ENCODE measurements at regions not wholly inside any gene's neighbourhood (a gene's known extent, or its start where the extent isn't known, plus 50 kb on each side); places are given as distances from the start of the nearest gene placed in this dataset.

DNA sequence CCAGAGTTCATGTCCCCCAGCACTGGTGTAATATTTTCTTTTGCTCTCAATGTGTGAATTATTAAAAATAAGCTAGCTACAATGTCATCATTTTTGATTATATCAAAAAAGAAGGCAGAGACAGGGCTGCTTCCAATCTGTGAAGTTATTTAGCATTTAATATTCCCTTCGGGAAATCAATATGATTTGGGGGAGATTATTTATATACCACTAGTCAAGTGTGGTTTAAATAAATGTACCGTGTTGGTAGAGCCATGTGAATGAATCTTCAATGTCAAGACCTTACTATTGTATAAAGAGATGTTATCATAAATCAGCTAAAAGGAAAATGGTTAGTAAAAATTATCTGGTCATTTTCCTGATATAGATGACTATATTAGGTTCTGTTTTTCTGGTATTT is 87.4 kb upstream of the MID1 start:
- Mint-ChIP-seq H3K27me3 (no peaks in the 10 kb centered on the region), H3K4me1 (peaks cover 1% of the 10 kb centered on the region), H3K4me3 (no peak overlapping the region), H3K27ac (no peak overlapping the region), H3K36me3 (ENCODE audit: low read depth) (no peaks in the 10 kb centered on the region), H3K9me3 (no peaks in the 10 kb centered on the region)
- intact Hi-C loops (cut with micrococcal nuclease) = no loop called here
- POLR2A ChIA-PET = no interaction called here
- ATAC-seq (ENCODE audit: low read depth) (no peak), DNase-seq (no peak)
- TF ChIP-seq, protein P1, sequence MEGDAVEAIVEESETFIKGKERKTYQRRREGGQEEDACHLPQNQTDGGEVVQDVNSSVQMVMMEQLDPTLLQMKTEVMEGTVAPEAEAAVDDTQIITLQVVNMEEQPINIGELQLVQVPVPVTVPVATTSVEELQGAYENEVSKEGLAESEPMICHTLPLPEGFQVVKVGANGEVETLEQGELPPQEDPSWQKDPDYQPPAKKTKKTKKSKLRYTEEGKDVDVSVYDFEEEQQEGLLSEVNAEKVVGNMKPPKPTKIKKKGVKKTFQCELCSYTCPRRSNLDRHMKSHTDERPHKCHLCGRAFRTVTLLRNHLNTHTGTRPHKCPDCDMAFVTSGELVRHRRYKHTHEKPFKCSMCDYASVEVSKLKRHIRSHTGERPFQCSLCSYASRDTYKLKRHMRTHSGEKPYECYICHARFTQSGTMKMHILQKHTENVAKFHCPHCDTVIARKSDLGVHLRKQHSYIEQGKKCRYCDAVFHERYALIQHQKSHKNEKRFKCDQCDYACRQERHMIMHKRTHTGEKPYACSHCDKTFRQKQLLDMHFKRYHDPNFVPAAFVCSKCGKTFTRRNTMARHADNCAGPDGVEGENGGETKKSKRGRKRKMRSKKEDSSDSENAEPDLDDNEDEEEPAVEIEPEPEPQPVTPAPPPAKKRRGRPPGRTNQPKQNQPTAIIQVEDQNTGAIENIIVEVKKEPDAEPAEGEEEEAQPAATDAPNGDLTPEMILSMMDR (IDR thresholded peaks at IDR 0.05) = no peak
- CTCF ChIA-PET = no interaction called here

DNA sequence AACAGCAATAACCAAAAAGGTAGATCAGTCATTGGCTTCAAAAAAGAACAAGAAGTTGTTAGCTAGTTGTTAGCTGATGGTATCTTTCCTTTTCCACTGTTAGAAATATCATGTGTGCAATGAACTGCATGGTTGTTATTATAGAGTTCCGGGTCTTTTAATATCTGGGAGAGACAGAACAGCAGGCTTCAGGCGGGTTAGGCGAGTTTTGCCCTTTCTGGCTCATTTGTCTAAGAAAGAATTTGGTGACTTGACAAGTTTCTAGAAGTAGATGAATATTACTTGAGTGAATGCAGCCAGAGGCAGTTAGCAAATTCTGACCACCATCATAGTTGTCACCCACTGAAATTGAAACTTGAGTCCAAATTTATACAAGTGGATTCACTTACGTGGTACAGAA is 88.9 kb upstream of the MID1 start:
- no peaks in the 10 kb centered on the region for H3K27me3 Mint-ChIP-seq
- H3K4me1 Mint-ChIP-seq = peaks cover 1% of the 10 kb centered on the region
- H3K9me3 Mint-ChIP-seq = no peaks in the 10 kb centered on the region
- TF ChIP-seq, protein P1 (IDR thresholded peaks at IDR 0.05) = no peak
- H3K4me3 Mint-ChIP-seq = no peak overlapping the region
- ChIA-PET POLR2A (no interaction called here), CTCF (no interaction called here)
- no peak for DNase-seq
- ATAC-seq (ENCODE audit: low read depth) = no peak
- no peak overlapping the region for H3K27ac Mint-ChIP-seq
- no peaks in the 10 kb centered on the region for H3K36me3 Mint-ChIP-seq (ENCODE audit: low read depth)
- intact Hi-C loops (cut with micrococcal nuclease) = no loop called here

DNA sequence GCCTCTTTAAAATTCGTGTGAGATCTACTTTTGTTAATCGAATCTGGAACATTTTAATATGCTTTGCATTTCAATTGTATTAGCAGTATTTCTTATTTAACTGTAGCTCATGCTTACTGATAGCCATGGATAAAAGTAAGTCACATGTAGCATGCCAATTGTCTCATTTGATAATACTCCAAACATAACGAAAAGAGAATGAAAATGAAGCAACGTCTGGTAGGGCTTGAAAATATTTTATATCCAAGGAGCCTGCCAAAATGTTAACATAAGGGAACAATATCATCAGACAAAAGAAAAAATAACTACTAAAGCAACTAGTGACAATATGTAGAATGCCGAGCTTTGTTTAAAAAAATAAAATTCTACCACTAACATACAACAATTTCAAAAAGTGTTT is 94.1 kb upstream of the MID1 start:
- DNase-seq = no peak
- CTCF ChIA-PET = no interaction called here

DNA sequence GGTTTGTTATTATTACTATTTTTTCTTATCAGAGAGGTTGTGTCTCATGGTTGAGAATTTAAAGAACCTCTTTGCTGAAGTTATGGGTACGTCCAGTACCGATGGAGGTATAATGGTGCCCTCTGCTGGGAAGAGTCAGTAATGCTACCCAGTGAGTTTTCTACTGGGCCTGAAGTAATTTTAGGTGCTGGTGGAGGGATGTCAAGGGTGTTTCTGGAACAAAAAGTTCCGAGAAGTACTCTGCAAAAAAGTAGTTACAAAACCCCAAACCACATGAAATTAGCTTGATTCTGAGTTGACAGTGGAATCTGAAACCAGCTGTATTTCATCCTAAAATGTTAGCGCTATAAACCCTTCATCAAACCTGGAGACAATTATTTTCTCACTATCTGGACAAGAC is 102.5 kb upstream of the MID1 start:
- H3K4me1 Mint-ChIP-seq = no peaks in the 10 kb centered on the region
- CTCF ChIA-PET = interaction anchor here (1.1 to 5.0 kb wide), 5 partner anchors 9 to 536 kb away, joined by 3 to 55 read pairs (median 6); no protein-coding TSS in a partner anchor
- no peaks in the 10 kb centered on the region for H3K36me3 Mint-ChIP-seq (ENCODE audit: low read depth)
- no peaks in the 10 kb centered on the region for H3K9me3 Mint-ChIP-seq
- intact Hi-C loops (cut with micrococcal nuclease) = loop anchor here (1.0 to 2.0 kb wide), 2 partner anchors 124 to 533 kb away; no protein-coding TSS in a partner anchor
- no peaks in the 10 kb centered on the region for H3K27me3 Mint-ChIP-seq
- TF ChIP-seq, protein P1 (IDR thresholded peaks at IDR 0.05) = no peak
- ATAC-seq (ENCODE audit: low read depth) (peak; percentile 61), DNase-seq (no peak)
- POLR2A ChIA-PET = no interaction called here
- H3K27ac Mint-ChIP-seq = no peak overlapping the region
- H3K4me3 Mint-ChIP-seq = no peak overlapping the region

More for the DNA sequence above, 94.1 kb upstream of the MID1 start:
- no peaks in the 10 kb centered on the region for H3K9me3 Mint-ChIP-seq
- intact Hi-C loops (cut with micrococcal nuclease) = no loop called here
- no peaks in the 10 kb centered on the region for H3K4me1 Mint-ChIP-seq
- TF ChIP-seq, protein P1 (IDR thresholded peaks at IDR 0.05) = no peak
- H3K27me3 Mint-ChIP-seq = no peaks in the 10 kb centered on the region
- H3K36me3 Mint-ChIP-seq (ENCODE audit: low read depth) = no peaks in the 10 kb centered on the region
- POLR2A ChIA-PET = no interaction called here
- ATAC-seq (ENCODE audit: low read depth) = no peak
- no peak overlapping the region for H3K27ac Mint-ChIP-seq
- H3K4me3 Mint-ChIP-seq = no peak overlapping the region

DNA sequence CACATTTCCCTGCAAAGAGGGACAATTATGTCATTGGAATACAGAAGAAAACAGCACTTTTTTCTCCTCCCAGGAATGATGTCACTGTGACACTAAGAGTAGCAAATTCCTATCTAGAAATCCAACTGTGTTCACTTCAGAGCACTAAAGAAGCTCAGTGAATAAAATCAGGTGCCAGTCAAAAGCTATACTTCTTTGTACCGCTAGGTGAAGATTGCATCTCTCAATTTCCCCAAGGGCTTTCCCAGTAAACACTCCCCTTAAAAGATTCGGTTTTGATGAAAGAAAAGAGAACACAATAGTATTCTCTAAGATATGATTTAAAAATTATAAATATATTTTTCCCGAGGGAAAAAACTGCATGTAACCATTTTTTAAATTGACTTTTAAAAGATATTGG is 104.7 kb upstream of the MID1 start:
- CTCF ChIA-PET = interaction anchor here (1.1 to 5.0 kb wide), 2 partner anchors 14 to 535 kb away, joined by 3 to 55 read pairs; no protein-coding TSS in a partner anchor
- Mint-ChIP-seq H3K27me3 (no peaks in the 10 kb centered on the region), H3K27ac (no peak overlapping the region), H3K4me3 (no peak overlapping the region), H3K36me3 (ENCODE audit: low read depth) (no peaks in the 10 kb centered on the region), H3K9me3 (no peaks in the 10 kb centered on the region), H3K4me1 (no peaks in the 10 kb centered on the region)
- intact Hi-C loops (cut with micrococcal nuclease) = loop anchor here (2.0 kb wide), 1 partner anchor 412 kb away; no protein-coding TSS in a partner anchor
- DNase-seq (no peak), ATAC-seq (ENCODE audit: low read depth) (no peak)
- POLR2A ChIA-PET = no interaction called here
- TF ChIP-seq, protein P1 (IDR thresholded peaks at IDR 0.05) = no peak
